Upper lobe of left lung (tissue), 6 donors: ENCODE measurements at regions not wholly inside any gene's neighbourhood (a gene's known extent, or its start where the extent isn't known, plus 50 kb on each side); places are given as distances from the start of the nearest gene placed in this dataset.

Experiments used
- ATAC-seq, 2 donors: fragments of 200-7000 bp; cut with Tn5 transposase; one replicate each; pipeline ENCODE4 v1.9.1; 2022; ENCODE audit warnings: mild to moderate bottlenecking in 2 of 2, moderate library complexity in 2 of 2; ENCODE audit not compliant: low FRiP score in 2 of 2
- DNase-seq, 2 donors: peaks; one replicate each; pipeline ENCODE4 v3.0.0-alpha.2; 2019 to 2020
- H3K27ac ChIP-seq, 4 donors: fragments of 200-600 bp; sonication (generic); one replicate each; pipeline ENCODE4 v1.5.1; 2016 to 2019
- H3K27me3 ChIP-seq, 4 donors: fragments of 200-600 bp; sonication (generic); one replicate each; pipeline ENCODE4 v1.5.1; 2017 to 2019
- H3K36me3 ChIP-seq, 4 donors: fragments of 200-600 bp; sonication (generic); one replicate each; pipeline ENCODE4 v1.5.1; 2016 to 2019
- H3K4me1 ChIP-seq, 4 donors: fragments of 200-600 bp; sonication (generic); one replicate each; pipeline ENCODE4 v1.5.1; 2018 to 2019
- H3K4me3 ChIP-seq, 4 donors: fragments of 200-600 bp; sonication (generic); one replicate each; pipeline ENCODE4 v1.5.1; 2017 to 2019; ENCODE audit warnings: mild to moderate bottlenecking in 2 of 4, moderate library complexity in 1 of 4
- H3K9me3 ChIP-seq, 4 donors: fragments of 200-600 bp; sonication (generic); one replicate each; pipeline ENCODE4 v1.5.1; 2018 to 2019
- EP300 ChIP-seq, 4 donors: sonication (generic); formaldehyde crosslinking; IDR thresholded peaks; one replicate each; pipeline ENCODE4 v1.5.1; 2017; ENCODE audit warnings: antibody characterized with exemption in 4 of 4, control low read depth in 2 of 4
- POLR2A ChIP-seq, 4 donors: fragments of 450-650 bp; IDR thresholded peaks; one replicate each; pipeline ENCODE4 v1.5.1; 2016 to 2017; ENCODE audit warnings: antibody characterized with exemption in 4 of 4, mild to moderate bottlenecking in 2 of 4
- POLR2AphosphoS5 ChIP-seq, 2 donors: sonication (generic); formaldehyde crosslinking; IDR thresholded peaks; one replicate each; pipeline ENCODE4 v1.5.1; 2017; ENCODE audit warnings: antibody characterized with exemption in 2 of 2
- WGBS, 2 donors: methylation state at CpG; one replicate each; pipeline ENCODE4 v1.1.5; 2017 to 2018; 5-methylcytosine and 5-hydroxymethylcytosine counted together
- TF ChIP-seq, protein P1 (sequence below), 6 experiments: fragments of 450-650 bp in 4 of 6; fragments of 200-600 bp in 2 of 6; sonication (generic) in 2 of 6; IDR thresholded peaks; one replicate each; pipeline ENCODE4 v1.5.1; 2016 to 2019; ENCODE audit warnings: antibody characterized with exemption in 6 of 6
- donor health status: DM: no; HTN: no; CAD: no; lungs with moderate emphysema.
- donor health status: DM: no; HTN: yes; CAD: no; lungs with severe emphysema.

- no peak overlapping the region for H3K27ac ChIP-seq
- ATAC-seq (no peak), DNase-seq (no peak)
- peaks cover 0 to 10% (median 2%) of the 10 kb centered on the region in 4 donors for H3K9me3 ChIP-seq
- H3K4me3 ChIP-seq, result no peak overlapping the region
- no peaks in the 10 kb centered on the region for H3K4me1 ChIP-seq
- H3K27me3 ChIP-seq, result no peaks in the 10 kb centered on the region
- no peak for TF ChIP-seq POLR2A (IDR thresholded peaks at IDR 0.05)
- TF ChIP-seq, protein P1, sequence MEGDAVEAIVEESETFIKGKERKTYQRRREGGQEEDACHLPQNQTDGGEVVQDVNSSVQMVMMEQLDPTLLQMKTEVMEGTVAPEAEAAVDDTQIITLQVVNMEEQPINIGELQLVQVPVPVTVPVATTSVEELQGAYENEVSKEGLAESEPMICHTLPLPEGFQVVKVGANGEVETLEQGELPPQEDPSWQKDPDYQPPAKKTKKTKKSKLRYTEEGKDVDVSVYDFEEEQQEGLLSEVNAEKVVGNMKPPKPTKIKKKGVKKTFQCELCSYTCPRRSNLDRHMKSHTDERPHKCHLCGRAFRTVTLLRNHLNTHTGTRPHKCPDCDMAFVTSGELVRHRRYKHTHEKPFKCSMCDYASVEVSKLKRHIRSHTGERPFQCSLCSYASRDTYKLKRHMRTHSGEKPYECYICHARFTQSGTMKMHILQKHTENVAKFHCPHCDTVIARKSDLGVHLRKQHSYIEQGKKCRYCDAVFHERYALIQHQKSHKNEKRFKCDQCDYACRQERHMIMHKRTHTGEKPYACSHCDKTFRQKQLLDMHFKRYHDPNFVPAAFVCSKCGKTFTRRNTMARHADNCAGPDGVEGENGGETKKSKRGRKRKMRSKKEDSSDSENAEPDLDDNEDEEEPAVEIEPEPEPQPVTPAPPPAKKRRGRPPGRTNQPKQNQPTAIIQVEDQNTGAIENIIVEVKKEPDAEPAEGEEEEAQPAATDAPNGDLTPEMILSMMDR (IDR thresholded peaks at IDR 0.05), result no peak
- no peak for TF ChIP-seq EP300 (IDR thresholded peaks at IDR 0.05)
- no peak for TF ChIP-seq POLR2AphosphoS5 (IDR thresholded peaks at IDR 0.05)
- H3K36me3 ChIP-seq, result no peaks in the 10 kb centered on the region
These were observed 514.7 kb downstream of the AACS start for GRCh38 chr12:125579916-125580315.

GRCh38 chr12:125583071-125583470 is 517.8 kb downstream of the AACS start:
- Histone ChIP-seq H3K36me3 (no peaks in the 10 kb centered on the region), H3K27ac (no peak overlapping the region), H3K4me3 (no peak overlapping the region), H3K9me3 (peaks cover 0 to 10% (median 2%) of the 10 kb centered on the region in 4 donors), H3K27me3 (no peaks in the 10 kb centered on the region), H3K4me1 (no peaks in the 10 kb centered on the region)
- DNase-seq, result no peak
- ATAC-seq, result no peak
- WGBS, 2 donors, result 71 to 87% methylated on average over 3 of the region's 3 CpGs
- TF ChIP-seq POLR2AphosphoS5 (IDR thresholded peaks at IDR 0.05) (no peak), EP300 (IDR thresholded peaks at IDR 0.05) (no peak), POLR2A (IDR thresholded peaks at IDR 0.05) (no peak)
- TF ChIP-seq, protein P1 (IDR thresholded peaks at IDR 0.05), result no peak

- H3K27ac ChIP-seq, result no peak overlapping the region
- TF ChIP-seq POLR2A (IDR thresholded peaks at IDR 0.05), result no peak
- no peak for TF ChIP-seq POLR2AphosphoS5 (IDR thresholded peaks at IDR 0.05)
- TF ChIP-seq, protein P1 (IDR thresholded peaks at IDR 0.05), result no peak
- no peak for TF ChIP-seq EP300 (IDR thresholded peaks at IDR 0.05)
- WGBS, 2 donors, result 72 to 82% methylated on average over 6 of the region's 6 CpGs
These were observed 521.2 kb downstream of the AACS start for GRCh38 chr12:125586441-125586840.

GRCh38 chr12:125593269-125593668 is 528.0 kb downstream of the AACS start:
- Histone ChIP-seq H3K9me3 (peaks cover 0 to 4% (median 4%) of the 10 kb centered on the region in 4 donors), H3K36me3 (no peaks in the 10 kb centered on the region), H3K27me3 (no peaks in the 10 kb centered on the region), H3K4me3 (no peak overlapping the region), H3K27ac (no peak overlapping the region), H3K4me1 (no peaks in the 10 kb centered on the region)
- no peak for ATAC-seq
- TF ChIP-seq, protein P1 (IDR thresholded peaks at IDR 0.05), result no peak
- TF ChIP-seq EP300 (IDR thresholded peaks at IDR 0.05) (no peak), POLR2AphosphoS5 (IDR thresholded peaks at IDR 0.05) (no peak), POLR2A (IDR thresholded peaks at IDR 0.05) (no peak)
- WGBS, 2 donors, result 73 to 78% methylated on average over 1 of the region's 1 CpG
- no peak for DNase-seq

More at GRCh38 chr12:125586441-125586840, 521.2 kb downstream of the AACS start:
- no peaks in the 10 kb centered on the region for H3K9me3 ChIP-seq
- H3K4me1 ChIP-seq, result no peaks in the 10 kb centered on the region
- H3K4me3 ChIP-seq, result no peak overlapping the region
- H3K36me3 ChIP-seq, result no peaks in the 10 kb centered on the region
- ATAC-seq, result no peak
- no peak for DNase-seq
- H3K27me3 ChIP-seq, result no peaks in the 10 kb centered on the region

- Histone ChIP-seq H3K4me3 (no peak overlapping the region), H3K9me3 (no peaks in the 10 kb centered on the region), H3K4me1 (no peaks in the 10 kb centered on the region), H3K27me3 (no peaks in the 10 kb centered on the region), H3K27ac (no peak overlapping the region), H3K36me3 (no peaks in the 10 kb centered on the region)
- TF ChIP-seq POLR2A (IDR thresholded peaks at IDR 0.05), result no peak
- TF ChIP-seq, protein P1 (IDR thresholded peaks at IDR 0.05), result no peak
- TF ChIP-seq EP300 (IDR thresholded peaks at IDR 0.05), result no peak
- no peak for TF ChIP-seq POLR2AphosphoS5 (IDR thresholded peaks at IDR 0.05)
- ATAC-seq, result no peak
- no peak for DNase-seq
- whole genome bisulfite sequencing, 2 donors, result 56 to 65% methylated on average over 4 of the region's 4 CpGs
These were observed 539.7 kb downstream of the AACS start for GRCh38 chr12:125604976-125605375.
